ENCODE measurements at regions not wholly inside any gene's neighbourhood (a gene's known extent, or its start where the extent isn't known, plus 50 kb on each side); places are given as distances from the start of the nearest gene placed in this dataset.

- TF ChIP-seq EZH2 (IDR thresholded peaks at IDR 0.05; ENCODE audit: low read depth, unreplicated experiment) (no peak), CREB1 (CRISPR knock-in tag; IDR thresholded peaks at IDR 0.05; ENCODE audit: low read depth) (no peak), REST (IDR thresholded peaks at IDR 0.05; ENCODE audit: unreplicated experiment) (no peak), CTCF (conservative IDR thresholded peaks at IDR 0.05; ENCODE audit: low read depth in 2 of 2) (no peak), EZH2phosphoT487 (IDR thresholded peaks at IDR 0.05; ENCODE audit: unreplicated experiment) (no peak)
These were observed 340.9 kb upstream of the KLF4 start for GRCh38 chr9:107830479-107830878.

Measured in GM23338 (cell line).